ENCODE measurements at regions not wholly inside any gene's neighbourhood (a gene's known extent, or its start where the extent isn't known, plus 50 kb on each side); places are given as distances from the start of the nearest gene placed in this dataset.
"Not testable (repeated sequence)": the region's sequence is repeated elsewhere in the genome, so short reads cannot be mapped to it uniquely, and the experiment has no call there.

- no peak for DNase-seq
These were observed 53.6 kb upstream of the RPRM start for GRCh38 chr2:153532140-153532539.

GRCh38 chr2:153533803-153534202, 55.2 kb upstream of the RPRM start:
- DNase-seq, result not testable (repeated sequence)

DNA sequence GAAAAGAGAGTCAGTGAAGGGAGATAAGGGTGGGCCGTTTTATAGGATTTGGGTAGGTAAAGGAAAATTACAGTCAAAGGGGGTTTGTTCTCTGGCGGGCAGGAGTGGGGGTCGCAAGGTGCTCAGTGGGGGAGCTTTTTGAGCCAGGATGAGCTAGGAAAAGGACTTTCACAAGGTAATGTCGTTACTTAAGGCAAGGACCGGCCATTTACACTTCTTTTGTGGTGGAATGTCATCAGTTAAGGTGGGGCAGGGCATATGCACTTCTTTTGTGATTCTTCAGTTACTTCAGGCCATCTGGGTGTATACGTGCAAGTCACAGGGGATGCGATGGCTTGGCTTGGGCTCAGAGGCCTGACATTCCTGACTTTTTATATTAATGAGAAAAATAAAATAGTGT, 56.0 kb upstream of the RPRM start:
- DNase-seq, result not testable (repeated sequence)

- no peak for DNase-seq
These were observed 57.6 kb upstream of the RPRM start for GRCh38 chr2:153536115-153536514.

DNA sequence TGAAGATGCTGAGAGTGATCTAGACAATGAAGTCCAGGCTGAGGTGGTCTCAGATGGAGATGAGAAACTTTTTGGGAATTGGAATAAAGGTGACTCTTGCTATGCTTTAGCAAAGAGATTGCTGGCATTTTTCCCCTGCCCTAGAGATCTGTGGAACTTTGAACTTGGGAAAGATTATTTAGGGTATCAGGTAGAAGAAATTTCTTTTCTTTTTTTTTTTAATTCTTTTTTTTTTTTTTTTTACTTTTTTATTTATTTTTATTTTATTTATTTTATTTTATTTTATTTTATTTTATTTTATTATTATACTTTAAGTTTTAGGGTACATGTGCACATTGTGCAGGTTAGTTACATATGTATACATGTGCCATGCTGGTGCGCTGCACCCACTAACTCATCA, 59.5 kb upstream of the RPRM start:
- DNase-seq, result not testable (repeated sequence)

- peak; percentile 67 for DNase-seq
These were observed 65.1 kb upstream of the RPRM start for GRCh38 chr2:153543635-153544071.

- no peak for DNase-seq
These were observed 67.8 kb upstream of the RPRM start for GRCh38 chr2:153546358-153546757.

- no peak for DNase-seq
These were observed 70.0 kb upstream of the RPRM start for GRCh38 chr2:153548536-153548935.

- no peak for DNase-seq
These were observed 73.1 kb upstream of the RPRM start for GRCh38 chr2:153551698-153552097.

DNA sequence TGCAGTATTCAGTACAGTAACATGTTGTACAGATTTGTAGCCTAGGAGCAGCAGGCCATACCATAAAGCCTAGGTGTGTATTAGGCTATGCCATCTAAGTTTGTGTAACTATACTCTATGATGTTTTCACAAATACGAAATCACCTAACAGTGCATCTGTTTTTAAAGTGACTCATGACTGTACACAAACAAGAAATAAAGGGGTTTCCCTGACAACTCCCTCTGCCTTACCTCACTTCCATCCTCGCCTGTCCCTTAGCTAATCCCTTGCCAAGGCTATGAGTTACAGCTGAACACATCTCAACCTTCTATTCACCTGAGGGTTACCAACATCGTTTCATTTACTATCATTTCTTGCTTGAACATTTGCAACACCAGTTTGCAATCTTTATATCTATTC, 78.6 kb upstream of the RPRM start:
- DNase-seq, result no peak

- no peak for DNase-seq
These were observed 79.2 kb upstream of the RPRM start for GRCh38 chr2:153557714-153558113.

- no peak for DNase-seq
These were observed 79.7 kb upstream of the RPRM start for GRCh38 chr2:153558247-153558646.

- DNase-seq, result no peak
These were observed 88.8 kb upstream of the RPRM start for GRCh38 chr2:153567367-153567766.

DNA sequence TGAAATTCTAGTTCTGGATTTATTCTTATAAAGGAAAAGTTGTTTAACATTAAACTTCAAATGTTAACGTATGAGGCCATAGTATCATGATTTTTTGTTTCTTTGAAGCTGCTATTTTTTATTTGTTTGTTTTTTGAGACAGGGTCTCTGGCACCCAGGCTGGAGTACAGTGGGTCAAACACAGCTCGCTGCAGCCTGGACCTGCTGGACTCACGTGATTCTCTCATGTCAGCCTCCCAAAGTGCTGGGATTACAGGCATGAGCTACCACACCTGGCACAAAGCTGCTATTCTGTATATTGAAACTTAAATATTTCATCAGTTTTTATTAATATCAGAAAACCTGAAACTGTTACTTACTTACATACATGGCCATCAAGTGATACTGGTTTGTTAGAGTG, 89.5 kb upstream of the RPRM start:
- no peak for DNase-seq

- DNase-seq, result no peak
These were observed 96.8 kb upstream of the RPRM start for GRCh38 chr2:153575171-153575853.

DNA sequence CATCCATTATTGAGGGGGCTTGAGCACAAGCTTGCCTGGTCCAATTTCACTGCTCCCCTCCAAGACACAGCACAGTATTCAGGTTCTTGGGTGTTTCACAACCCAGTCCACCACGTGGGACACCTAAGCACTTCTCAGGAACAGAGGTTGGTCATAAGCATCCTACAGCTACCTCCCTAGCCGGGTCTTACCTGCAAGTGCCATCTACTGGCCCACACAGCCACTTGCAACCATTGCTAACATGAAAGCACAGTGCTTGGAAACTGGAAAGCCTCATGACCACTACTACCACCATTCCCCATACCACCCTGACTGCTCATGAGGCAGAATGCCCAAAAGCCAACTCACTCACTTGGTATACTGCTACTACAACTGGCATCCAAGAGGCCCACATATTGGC, 105.7 kb upstream of the RPRM start:
- no peak for DNase-seq

- no peak for DNase-seq
These were observed 109.8 kb upstream of the RPRM start for GRCh38 chr2:153588408-153588807.

DNA sequence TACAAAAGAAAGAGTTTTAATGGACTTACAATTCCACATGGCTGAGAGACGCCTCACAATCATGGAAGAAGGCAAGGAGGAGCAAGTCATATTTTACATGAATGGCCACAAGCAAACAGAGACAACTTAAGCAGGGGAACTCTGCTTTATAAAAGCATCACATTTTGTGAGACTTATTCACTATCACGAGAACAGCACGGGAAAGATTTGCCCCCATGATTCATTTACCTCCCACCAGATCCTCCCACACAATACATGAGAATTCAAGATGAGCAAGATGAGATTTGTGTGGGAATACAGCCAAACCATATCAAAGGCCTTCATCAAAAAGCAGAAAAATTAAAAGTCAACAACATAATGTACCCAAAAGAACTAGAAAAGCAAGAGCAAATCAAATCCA, 111.0 kb upstream of the RPRM start:
- no peak for DNase-seq

DNA sequence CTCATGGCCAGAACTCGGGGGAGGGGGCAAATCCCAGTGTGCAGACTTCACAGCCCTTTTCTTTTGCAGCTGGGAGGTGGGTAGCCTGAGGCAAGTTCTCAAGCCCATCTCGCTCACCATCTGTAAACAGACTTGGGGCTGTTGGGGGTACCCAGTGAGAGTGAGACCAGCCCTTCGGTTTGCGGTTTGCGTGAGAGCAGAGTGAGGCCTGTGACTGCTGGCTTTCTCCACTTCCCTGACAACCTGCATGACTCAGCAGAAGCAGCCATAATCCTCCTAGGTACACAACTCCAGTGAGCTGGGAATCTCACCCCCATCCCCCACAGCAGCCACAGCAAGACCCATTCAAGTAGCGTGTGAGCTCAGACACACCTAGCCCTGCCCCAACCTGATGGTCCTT, 114.5 kb upstream of the RPRM start:
- not testable (repeated sequence) for DNase-seq

- DNase-seq, result peak; percentile 71
These were observed 117.4 kb upstream of the RPRM start for GRCh38 chr2:153595939-153596338.

DNA sequence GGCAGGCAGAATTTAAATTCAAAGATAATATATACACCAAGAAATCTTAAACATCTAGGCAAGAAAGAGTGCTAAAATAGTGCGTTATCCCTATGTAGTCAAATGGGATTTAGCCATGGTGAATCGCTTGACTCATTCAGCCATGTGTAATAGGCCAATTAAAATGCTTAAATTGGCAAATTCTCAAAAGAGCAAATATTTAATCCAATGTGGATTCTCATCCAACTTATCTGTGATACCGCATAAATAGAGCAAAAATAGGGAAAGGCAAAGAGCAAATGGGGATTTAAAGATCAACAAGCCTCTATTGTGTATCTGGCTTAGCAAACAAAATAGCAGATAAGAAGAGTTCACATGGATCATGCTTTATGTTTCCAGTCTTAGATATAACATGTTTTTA, 123.2 kb upstream of the RPRM start:
- DNase-seq, result no peak

GRCh38 chr2:153604133-153604532, 125.6 kb upstream of the RPRM start:
- no peak for DNase-seq

DNA sequence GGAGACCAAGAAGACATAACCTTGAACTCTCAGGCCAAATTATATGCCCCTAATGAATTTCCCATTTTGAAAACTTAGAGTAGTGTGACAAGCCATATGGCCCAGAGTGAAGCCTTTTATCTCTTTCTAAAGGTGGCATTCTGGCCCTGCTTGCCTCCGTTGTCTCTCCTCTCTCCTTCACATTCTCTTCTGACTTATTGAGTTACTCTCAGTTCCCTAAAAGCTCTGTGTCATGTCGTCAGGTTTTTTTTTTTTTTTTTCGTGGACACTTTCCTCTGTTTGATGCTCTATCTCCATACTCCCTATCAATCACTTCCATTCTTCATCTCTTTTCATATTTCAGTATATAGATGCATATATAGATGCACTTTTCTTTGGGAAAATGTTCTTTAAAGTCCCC, 128.1 kb upstream of the RPRM start:
- no peak for DNase-seq

- no peak for DNase-seq
These were observed 143.7 kb upstream of the RPRM start for GRCh38 chr2:153622285-153622684.

DNA sequence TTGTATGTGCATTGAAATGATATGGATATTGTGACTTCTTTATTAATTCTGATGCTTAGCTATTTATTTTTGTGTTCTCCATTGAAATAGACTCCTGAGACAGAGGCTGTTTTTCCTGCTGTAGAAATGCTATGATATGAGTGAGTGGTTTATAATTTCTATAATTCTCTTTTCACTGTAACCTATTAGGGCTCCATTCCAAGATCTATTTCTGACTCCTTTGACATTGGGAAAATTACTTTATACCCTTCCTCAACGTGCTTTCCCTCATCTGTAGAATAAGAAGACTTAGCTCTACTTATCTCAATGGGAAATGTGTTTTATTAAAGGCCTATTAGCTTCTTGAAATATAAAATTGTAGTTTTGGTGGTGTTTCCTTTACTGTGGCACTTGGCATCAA, 144.5 kb upstream of the RPRM start:
- DNase-seq, result no peak

- DNase-seq, result no peak
These were observed 148.1 kb upstream of the RPRM start for GRCh38 chr2:153626676-153627075.
